OCI-LY7 (cell line): ENCODE measurements at regions not wholly inside any gene's neighbourhood (a gene's known extent, or its start where the extent isn't known, plus 50 kb on each side); places are given as distances from the start of the nearest gene placed in this dataset.

Source experiments
- BruUV-seq: library from RNA; stranded (reverse); fragments of 400-500 nt; replicated peaks from 2 replicates; lab custom pipeline; 2021; lab: Mats Ljungman, UMichigan
- CTCF ChIA-PET: fragments of 300-600 bp; sonication (Branson Sonifier 250); formaldehyde crosslinking; loops from one replicate; lab custom pipeline; 2022; ENCODE audit warnings: antibody characterized with exemption; ENCODE audit not compliant: unreplicated experiment; lab: Charles Lee
- POLR2A ChIA-PET: fragments of 300-600 bp; sonication (Branson Sonifier 250); formaldehyde crosslinking; loops from one replicate; lab custom pipeline; 2022; ENCODE audit warnings: antibody characterized with exemption; lab: Charles Lee
- DNase-seq: peaks from one replicate; pipeline ENCODE4 v3.0.0-alpha.2; 2015; ENCODE audit warnings: low spot score
- H2AFZ ChIP-seq: fragments of 200-600 bp; sonication (generic), shearing (Covaris generic); 2 replicates; pipeline ENCODE4 v1.6.1; 2014; ENCODE audit warnings: mild to moderate bottlenecking, antibody characterized with exemption, low read length, moderate library complexity
- H3K27ac ChIP-seq: fragments of 200-600 bp; sonication (generic); 2 replicates; pipeline ENCODE4 v1.5.1; 2014; ENCODE audit warnings: mixed run types, low read depth, mild to moderate bottlenecking, moderate library complexity, low read length, inconsistent platforms; ENCODE audit not compliant: poor library complexity, severe bottlenecking
- H3K36me3 ChIP-seq: fragments of 200-600 bp; sonication (generic); 2 replicates; pipeline ENCODE4 v1.6.1; 2014; ENCODE audit warnings: mild to moderate bottlenecking, antibody characterized with exemption, low read length, moderate library complexity, mixed read lengths; ENCODE audit not compliant: insufficient read depth
- H3K4me1 ChIP-seq: fragments of 200-600 bp; sonication (generic); 2 replicates; pipeline ENCODE4 v1.5.1; 2014; ENCODE audit warnings: mild to moderate bottlenecking, low read length; ENCODE audit not compliant: insufficient read depth, poor library complexity, severe bottlenecking
- H3K4me2 ChIP-seq: fragments of 200-600 bp; sonication (generic); 2 replicates; pipeline ENCODE4 v1.6.1; 2014; ENCODE audit warnings: mild to moderate bottlenecking, low read length
- H3K4me3 ChIP-seq: fragments of 200-600 bp; sonication (generic); 2 replicates; pipeline ENCODE4 v1.5.1; 2014; ENCODE audit warnings: mild to moderate bottlenecking, low read depth, low read length; ENCODE audit not compliant: poor library complexity, severe bottlenecking
- H3K79me2 ChIP-seq: fragments of 200-600 bp; sonication (generic); 2 replicates; pipeline ENCODE4 v1.6.1; 2016; ENCODE audit warnings: low read depth, mild to moderate bottlenecking, low read length, moderate library complexity, mixed read lengths; ENCODE audit not compliant: insufficient read depth
- H3K9me2 ChIP-seq: fragments of 200-600 bp; sonication (generic); 2 replicates; pipeline ENCODE4 v1.6.1; 2016; ENCODE audit warnings: mild to moderate bottlenecking, low read length, mixed read lengths; ENCODE audit not compliant: insufficient read depth
- H3K9me3 ChIP-seq: fragments of 200-600 bp; sonication (generic); 2 replicates; pipeline ENCODE4 v1.6.1; 2014; ENCODE audit warnings: mild to moderate bottlenecking, mixed run types, low read length, mixed read lengths
- H4K20me1 ChIP-seq: fragments of 200-600 bp; sonication (generic); 2 replicates; pipeline ENCODE4 v1.6.1; 2014; ENCODE audit warnings: mild to moderate bottlenecking, antibody characterized with exemption, low read length, moderate library complexity, mixed read lengths; ENCODE audit not compliant: insufficient read depth
- CTCF ChIP-seq: fragments of 200-600 bp; sonication (generic); conservative IDR thresholded peaks from 2 replicates; pipeline ENCODE4 v1.5.1; 2014; ENCODE audit warnings: mild to moderate bottlenecking, antibody characterized with exemption, low read length, moderate library complexity, mixed read lengths
- EZH2phosphoT487 ChIP-seq: fragments of 200-600 bp; sonication (generic); IDR thresholded peaks from 2 replicates; pipeline ENCODE4 v1.6.1; 2018; ENCODE audit warnings: low read depth, borderline replicate concordance, mild to moderate bottlenecking, mixed run types, antibody characterized with exemption, low read length, moderate library complexity, mixed read lengths
- intact Hi-C: fragments of 100-400 bp; cut with micrococcal nuclease; formaldehyde crosslinking; loops from one replicate; pipeline ENCODE4 v1.10.0; 2022; ENCODE audit not compliant: unreplicated experiment

- Histone ChIP-seq H3K4me1 (no peaks in the 10 kb centered on the region), H4K20me1 (no peaks in the 10 kb centered on the region), H3K9me2 (no peaks in the 10 kb centered on the region), H3K9me3 (no peaks in the 10 kb centered on the region), H3K36me3 (no peaks in the 10 kb centered on the region), H3K27ac (no peak overlapping the region), H2AFZ (no peak overlapping the region), H3K79me2 (no peaks in the 10 kb centered on the region), H3K4me3 (no peak overlapping the region), H3K4me2 (no peak overlapping the region)
- CTCF ChIA-PET = no interaction called here
- intact Hi-C loops = no loop called here
- POLR2A ChIA-PET = interaction anchor here (0.6 to 1.4 kb wide), 3 partner anchors 16 to 1258 kb away, joined by 3 to 5 read pairs (median 4); no protein-coding TSS in a partner anchor
- DNase-seq = no peak
- TF ChIP-seq EZH2phosphoT487 = no peak
- no peak for TF ChIP-seq CTCF
- no TSS peak for BruUV-seq
These were observed 233.0 kb upstream of the KCNMB2 start for GRCh38 chr3:178302966-178303930.

DNA sequence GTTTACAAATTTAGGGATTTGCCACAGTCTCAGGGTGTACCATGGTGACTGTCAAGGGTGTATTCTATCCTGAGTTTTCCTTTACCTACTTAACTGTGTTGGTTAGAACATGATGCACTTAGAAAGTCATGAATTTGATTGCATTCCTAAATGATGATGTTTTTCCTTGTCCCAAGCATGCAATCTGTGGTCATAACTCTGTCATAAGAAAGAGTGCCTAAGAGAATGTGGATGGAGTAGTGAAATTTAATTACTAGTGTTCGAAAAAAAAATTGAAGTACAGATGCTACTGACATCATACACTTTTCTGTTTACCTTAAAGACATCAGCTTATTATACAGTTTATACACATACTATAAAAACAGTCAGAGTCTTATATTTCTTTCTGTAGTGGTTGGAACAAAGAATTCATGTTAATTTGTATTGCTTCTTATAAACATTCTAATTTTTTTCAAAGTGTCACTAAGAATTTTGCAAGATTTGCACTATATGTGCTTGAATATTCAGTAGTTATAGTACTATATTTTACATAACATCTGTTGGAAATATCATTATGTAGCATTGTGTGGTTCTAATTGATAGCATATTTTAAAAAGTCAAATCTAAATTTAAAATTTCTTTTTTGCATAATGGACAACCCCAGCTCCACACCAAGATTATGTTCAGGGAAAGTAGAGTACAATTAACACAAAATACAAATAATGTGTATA lies 231.3 kb upstream of the KCNMB2 start:
- Histone ChIP-seq H3K36me3 (no peaks in the 10 kb centered on the region), H4K20me1 (no peaks in the 10 kb centered on the region), H3K27ac (no peak overlapping the region), H3K9me3 (no peaks in the 10 kb centered on the region), H3K4me3 (no peak overlapping the region), H3K9me2 (no peaks in the 10 kb centered on the region), H3K4me1 (no peaks in the 10 kb centered on the region), H3K4me2 (no peak overlapping the region), H2AFZ (no peak overlapping the region), H3K79me2 (no peaks in the 10 kb centered on the region)
- CTCF ChIA-PET = no interaction called here
- TF ChIP-seq EZH2phosphoT487 (no peak), CTCF (no peak)
- intact Hi-C loops = no loop called here
- POLR2A ChIA-PET = no interaction called here
- no TSS peak for BruUV-seq
- no peak for DNase-seq
